Neuronal stem cell (in vitro differentiated cells): ENCODE measurements at regions not wholly inside any gene's neighbourhood (a gene's known extent, or its start where the extent isn't known, plus 50 kb on each side); places are given as distances from the start of the nearest gene placed in this dataset.

Experiments
- DNase-seq: peaks from one replicate; pipeline ENCODE4 v3.0.0-alpha.2; 2013; ENCODE audit warnings: low spot score
- H2AFZ ChIP-seq: one replicate; pipeline ENCODE4 v1.6.1; 2013; ENCODE audit warnings: mild to moderate bottlenecking, low read length, inconsistent platforms
- H2AK5ac ChIP-seq: 2 replicates; pipeline ENCODE4 v1.6.1; 2013; ENCODE audit warnings: low read depth, mild to moderate bottlenecking, inconsistent platforms, low read length, moderate library complexity, mixed read lengths
- H2BK120ac ChIP-seq: 2 replicates; pipeline ENCODE4 v1.6.1; 2013; ENCODE audit warnings: low read depth, mild to moderate bottlenecking, inconsistent platforms, low read length, moderate library complexity, mixed read lengths
- H2BK12ac ChIP-seq: one replicate; pipeline ENCODE4 v1.6.1; 2013; ENCODE audit warnings: low read length, inconsistent platforms
- H2BK15ac ChIP-seq: 2 replicates; pipeline ENCODE4 v1.6.1; 2013; ENCODE audit warnings: mild to moderate bottlenecking, low read length, inconsistent platforms, mixed read lengths
- H2BK5ac ChIP-seq: one replicate; pipeline ENCODE4 v1.6.1; 2013; ENCODE audit warnings: inconsistent platforms, mild to moderate bottlenecking, low read length, moderate library complexity
- H3K14ac ChIP-seq: one replicate; pipeline ENCODE4 v1.6.1; 2013; ENCODE audit warnings: low read length, inconsistent platforms
- H3K18ac ChIP-seq: 2 replicates; pipeline ENCODE4 v1.6.1; 2013; ENCODE audit warnings: low read length, inconsistent platforms
- H3K23ac ChIP-seq: 2 replicates; pipeline ENCODE4 v1.6.1; 2013; ENCODE audit warnings: low read depth, mild to moderate bottlenecking, mixed read lengths, low read length, inconsistent platforms; ENCODE audit not compliant: poor library complexity
- H3K27ac ChIP-seq: replicated peaks from 3 replicates; pipeline ENCODE4 v1.5.1; 2013; ENCODE audit warnings: low read length, inconsistent platforms
- H3K27me3 ChIP-seq, 3 experiments: 2 replicates each; pipeline ENCODE4 v1.6.1; 2013; ENCODE audit warnings: low read length in 3 of 3, mild to moderate bottlenecking in 2 of 3, inconsistent platforms in 1 of 3, low read depth in 1 of 3, mixed read lengths in 1 of 3, moderate library complexity in 1 of 3; ENCODE audit not compliant: control insufficient read depth in 3 of 3, insufficient read depth in 3 of 3
- H3K36me3 ChIP-seq, 2 donors: replicated peaks in 1 of 2; 2 replicates each; pipeline ENCODE4 v1.6.1; 2013; ENCODE audit warnings: low read length in 2 of 2; ENCODE audit not compliant: control insufficient read depth in 2 of 2, insufficient read depth in 2 of 2
- H3K4ac ChIP-seq: 2 replicates; pipeline ENCODE4 v1.6.1; 2013; ENCODE audit warnings: inconsistent platforms, mild to moderate bottlenecking, low read length, moderate library complexity
- H3K4me1 ChIP-seq, 2 donors: 1 replicate in 1 of 2; 2 replicates in 1 of 2; pipeline ENCODE4 v1.6.1; 2013; ENCODE audit warnings: low read length in 2 of 2, low read depth in 1 of 2; ENCODE audit not compliant: control insufficient read depth in 2 of 2, insufficient read depth in 1 of 2
- H3K4me2 ChIP-seq: one replicate; pipeline ENCODE4 v1.6.1; 2013; ENCODE audit warnings: mild to moderate bottlenecking, low read length, inconsistent platforms; ENCODE audit not compliant: insufficient read depth, poor library complexity, severe bottlenecking
- H3K4me3 ChIP-seq, 2 donors: 2 replicates each; pipeline ENCODE4 v1.5.1; 2013; ENCODE audit warnings: low read length in 2 of 2, mild to moderate bottlenecking in 2 of 2, inconsistent platforms in 1 of 2, moderate library complexity in 1 of 2
- H3K79me1 ChIP-seq: one replicate; pipeline ENCODE4 v1.6.1; 2013; ENCODE audit warnings: low read depth, mild to moderate bottlenecking, inconsistent platforms, low read length, moderate library complexity
- H3K9ac ChIP-seq: one replicate; pipeline ENCODE4 v1.6.1; 2013; ENCODE audit warnings: mild to moderate bottlenecking, low read depth, low read length, inconsistent platforms; ENCODE audit not compliant: poor library complexity
- H3K9me3 ChIP-seq, 2 donors: replicated peaks in 1 of 2; 2 replicates each; pipeline versions ENCODE3 to v1.6.1; 2013; ENCODE audit warnings: low read length in 2 of 2, mild to moderate bottlenecking in 2 of 2, inconsistent platforms in 1 of 2, low read depth in 1 of 2, mixed read lengths in 1 of 2, moderate library complexity in 1 of 2; ENCODE audit not compliant: control insufficient read depth in 2 of 2, insufficient read depth in 1 of 2
- H4K8ac ChIP-seq: one replicate; pipeline ENCODE4 v1.6.1; 2013; ENCODE audit warnings: low read depth, mild to moderate bottlenecking, inconsistent platforms, low read length, moderate library complexity
- H4K91ac ChIP-seq: one replicate; pipeline ENCODE4 v1.6.1; 2013; ENCODE audit warnings: low read length, low read depth, mild to moderate bottlenecking, inconsistent platforms; ENCODE audit not compliant: poor library complexity
- WGBS, 2 donors: extraction: QIAGEN DNeasy Blood & Tissue Kit; methylation state at CpG; one replicate each; pipeline ENCODE4 v1.1.7; 2013; ENCODE audit warnings: missing lambda C conversion rate in 2 of 2, mixed read lengths in 1 of 2; ENCODE audit not compliant: insufficient read length in 2 of 2, insufficient replicate concordance in 1 of 2; ENCODE audit errors: extremely low coverage in 2 of 2; 5-methylcytosine and 5-hydroxymethylcytosine counted together

- Histone ChIP-seq H3K36me3 (no peaks in the 10 kb centered on the region), H2BK12ac (no peak overlapping the region), H3K4me2 (no peak overlapping the region), H2BK15ac (no peak overlapping the region), H4K8ac (no peak overlapping the region), H3K9me3 (no peaks in the 10 kb centered on the region), H3K4ac (no peak overlapping the region), H3K79me1 (no peaks in the 10 kb centered on the region), H2AFZ (no peak overlapping the region), H3K27ac (no peak overlapping the region), H2BK5ac (no peak overlapping the region), H3K9ac (no peak overlapping the region), H4K91ac (no peak overlapping the region), H3K27me3 (peaks cover 0 to 44% (median 37%) of the 10 kb centered on the region in 3 experiments), H3K14ac (no peak overlapping the region), H2AK5ac (no peak overlapping the region), H3K4me3 (no peak overlapping the region), H3K4me1 (peaks cover 0 to 13% of the 10 kb centered on the region in 2 donors), H3K23ac (no peak overlapping the region), H3K18ac (no peak overlapping the region), H2BK120ac (no peak overlapping the region)
- DNase-seq, result no peak
- no CpG with 5 or more reads among the region's 8 CpGs for WGBS, 2 donors
Measured at GRCh38 chr17:73899839-73900238, 255.6 kb upstream of the SDK2 start.

GRCh38 chr17:73900516-73900915 lies 256.3 kb upstream of the SDK2 start:
- no peak overlapping the region for H2AK5ac ChIP-seq
- peaks cover 0 to 44% (median 37%) of the 10 kb centered on the region in 3 experiments for H3K27me3 ChIP-seq

GRCh38 chr17:73901249-73901648 lies 257.0 kb upstream of the SDK2 start:
- Histone ChIP-seq H4K91ac (no peak overlapping the region), H3K4me2 (no peak overlapping the region), H2AFZ (no peak overlapping the region), H3K27me3 (peaks cover 0 to 44% (median 37%) of the 10 kb centered on the region in 3 experiments), H4K8ac (no peak overlapping the region), H2AK5ac (peak overlapping the region; percentile 67), H3K14ac (no peak overlapping the region), H2BK15ac (peak overlapping the region; percentile 6), H3K9ac (no peak overlapping the region), H3K9me3 (no peaks in the 10 kb centered on the region), H3K4me1 (peaks cover 0 to 13% of the 10 kb centered on the region in 2 donors), H2BK120ac (peak overlapping the region; percentile 24), H3K27ac (no peak overlapping the region), H3K4ac (no peak overlapping the region), H3K18ac (peak overlapping the region; percentile 66), H3K4me3 (no peak overlapping the region), H3K36me3 (no peaks in the 10 kb centered on the region), H3K79me1 (no peaks in the 10 kb centered on the region), H2BK5ac (no peak overlapping the region), H3K23ac (no peak overlapping the region), H2BK12ac (no peak overlapping the region)
- WGBS, 2 donors, result no CpG with 5 or more reads among the region's 2 CpGs
- no peak for DNase-seq

More at GRCh38 chr17:73900516-73900915, 256.3 kb upstream of the SDK2 start:
- no peak for DNase-seq
- H3K4me3 ChIP-seq, result no peak overlapping the region
- WGBS, 2 donors, result no CpG with 5 or more reads among the region's 7 CpGs
- no peak overlapping the region for H2BK15ac ChIP-seq
- H3K18ac ChIP-seq, result no peak overlapping the region
- H3K4me1 ChIP-seq, result peaks cover 0 to 13% of the 10 kb centered on the region in 2 donors
- no peak overlapping the region for H3K14ac ChIP-seq
- no peak overlapping the region for H3K23ac ChIP-seq
- H4K8ac ChIP-seq, result no peak overlapping the region
- no peak overlapping the region for H3K4ac ChIP-seq
- no peaks in the 10 kb centered on the region for H3K79me1 ChIP-seq
- no peak overlapping the region for H3K27ac ChIP-seq
- H4K91ac ChIP-seq, result no peak overlapping the region
- H2BK5ac ChIP-seq, result no peak overlapping the region
- no peaks in the 10 kb centered on the region for H3K36me3 ChIP-seq
- H2AFZ ChIP-seq, result no peak overlapping the region
- H3K4me2 ChIP-seq, result no peak overlapping the region
- H2BK12ac ChIP-seq, result no peak overlapping the region
- no peaks in the 10 kb centered on the region for H3K9me3 ChIP-seq
- H3K9ac ChIP-seq, result no peak overlapping the region
- no peak overlapping the region for H2BK120ac ChIP-seq

GRCh38 chr17:73901661-73902415 lies 257.6 kb upstream of the SDK2 start:
- Histone ChIP-seq H3K27me3 (peaks cover 0 to 44% (median 37%) of the 10 kb centered on the region in 3 experiments), H3K27ac (no peak overlapping the region)
- DNase-seq, result peak; percentile 47

More at GRCh38 chr17:73901661-73902415, 257.6 kb upstream of the SDK2 start:
- H2AFZ ChIP-seq, result peak overlapping the region; percentile 70
- H2BK12ac ChIP-seq, result no peak overlapping the region
- no peak overlapping the region for H4K91ac ChIP-seq
- no CpG with 5 or more reads among the region's 49 CpGs for WGBS, 2 donors
- H4K8ac ChIP-seq, result no peak overlapping the region
- no peak overlapping the region for H3K9ac ChIP-seq
- H2AK5ac ChIP-seq, result peak overlapping the region; percentile 67
- H3K18ac ChIP-seq, result peak overlapping the region; percentile 66
- H2BK120ac ChIP-seq, result peak overlapping the region; percentile 24
- peak overlapping the region; percentile 58 for H3K4me2 ChIP-seq
- no peak overlapping the region for H2BK5ac ChIP-seq
- no peak overlapping the region for H3K4ac ChIP-seq
- no peaks in the 10 kb centered on the region for H3K79me1 ChIP-seq
- no peak overlapping the region for H3K23ac ChIP-seq
- no peak overlapping the region for H3K14ac ChIP-seq
- H2BK15ac ChIP-seq, result peak overlapping the region; percentile 90
- no peak overlapping the region for H3K4me3 ChIP-seq
- no peaks in the 10 kb centered on the region for H3K36me3 ChIP-seq
- H3K9me3 ChIP-seq, result no peaks in the 10 kb centered on the region
- peaks cover 0 to 13% of the 10 kb centered on the region in 2 donors for H3K4me1 ChIP-seq
